ENCODE measurements at regions not wholly inside any gene's neighbourhood (a gene's known extent, or its start where the extent isn't known, plus 50 kb on each side); places are given as distances from the start of the nearest gene placed in this dataset.

GRCh38 chr1:183733715-183734114, 71.2 kb upstream of the RGL1 start:
- Histone ChIP-seq H3K79me2 (ENCODE audit: control insufficient read depth, insufficient read depth, low read length) (no peaks in the 10 kb centered on the region), H3K4me2 (ENCODE audit: extremely low read depth, insufficient read depth, low read length) (no peak overlapping the region), H3K4me1 (ENCODE audit: control insufficient read depth, extremely low read depth, insufficient read depth, low read length) (no peaks in the 10 kb centered on the region), H3K9ac (ENCODE audit: insufficient read depth, low read length) (no peak overlapping the region), H4K20me1 (ENCODE audit: control insufficient read depth, extremely low read depth, insufficient read depth, low read length) (no peaks in the 10 kb centered on the region), H3K4me3 (replicated peaks in 1 of 4; ENCODE audit: control extremely low read depth in 1 of 4, insufficient read depth in 1 of 4, low read depth in 3 of 4, low read length in 4 of 4) (no peak overlapping the region), H3K36me3 (ENCODE audit: control insufficient read depth, insufficient read depth, low read length) (no peaks in the 10 kb centered on the region), H3K9me3 (ENCODE audit: control insufficient read depth, insufficient read depth, low read depth, low read length) (no peaks in the 10 kb centered on the region), H3K27me3 (ENCODE audit: control insufficient read depth, insufficient read depth, low read length) (no peaks in the 10 kb centered on the region), H3K27ac (ENCODE audit: insufficient read depth, low read length) (no peak overlapping the region), H2AFZ (ENCODE audit: low read length) (no peak overlapping the region)
- no peak for TF ChIP-seq CTCF (conservative IDR thresholded peaks at IDR 0.05 in 1 of 2, IDR thresholded peaks at IDR 0.05 in 1 of 2; ENCODE audit: low read depth in 1 of 2, low read length in 2 of 2)
- no peak for TF ChIP-seq EZH2 (IDR thresholded peaks at IDR 0.05; ENCODE audit: low read length, missing control alignments)
- DNase-seq (ENCODE audit: low read depth in 2 of 2): no peak

- Histone ChIP-seq H3K4me1 (ENCODE audit: control insufficient read depth, extremely low read depth, insufficient read depth, low read length) (no peaks in the 10 kb centered on the region), H3K4me2 (ENCODE audit: extremely low read depth, insufficient read depth, low read length) (no peak overlapping the region), H3K9ac (ENCODE audit: insufficient read depth, low read length) (no peak overlapping the region), H4K20me1 (ENCODE audit: control insufficient read depth, extremely low read depth, insufficient read depth, low read length) (no peaks in the 10 kb centered on the region), H3K4me3 (replicated peaks in 1 of 4; ENCODE audit: control extremely low read depth in 1 of 4, insufficient read depth in 1 of 4, low read depth in 3 of 4, low read length in 4 of 4) (no peak overlapping the region), H2AFZ (ENCODE audit: low read length) (no peak overlapping the region), H3K27me3 (ENCODE audit: control insufficient read depth, insufficient read depth, low read length) (no peaks in the 10 kb centered on the region), H3K36me3 (ENCODE audit: control insufficient read depth, insufficient read depth, low read length) (no peaks in the 10 kb centered on the region), H3K9me3 (ENCODE audit: control insufficient read depth, insufficient read depth, low read depth, low read length) (no peaks in the 10 kb centered on the region), H3K27ac (ENCODE audit: insufficient read depth, low read length) (no peak overlapping the region), H3K79me2 (ENCODE audit: control insufficient read depth, insufficient read depth, low read length) (no peaks in the 10 kb centered on the region)
- TF ChIP-seq CTCF (conservative IDR thresholded peaks at IDR 0.05 in 1 of 2, IDR thresholded peaks at IDR 0.05 in 1 of 2; ENCODE audit: low read depth in 1 of 2, low read length in 2 of 2) (no peak), EZH2 (IDR thresholded peaks at IDR 0.05; ENCODE audit: low read length, missing control alignments) (no peak)
- peak in 1 of 2 donors; percentile 44 for DNase-seq (ENCODE audit: low read depth in 2 of 2)
Measured at GRCh38 chr1:183732236-183732880, 72.6 kb upstream of the RGL1 start.

GRCh38 chr1:183730886-183731573, 73.9 kb upstream of the RGL1 start:
- no peaks in the 10 kb centered on the region for H3K9me3 ChIP-seq (ENCODE audit: control insufficient read depth, insufficient read depth, low read depth, low read length)
- no peak overlapping the region for H3K9ac ChIP-seq (ENCODE audit: insufficient read depth, low read length)
- no peak overlapping the region for H2AFZ ChIP-seq (ENCODE audit: low read length)
- no peak for DNase-seq (ENCODE audit: low read depth in 2 of 2)
- no peaks in the 10 kb centered on the region for H3K4me1 ChIP-seq (ENCODE audit: control insufficient read depth, extremely low read depth, insufficient read depth, low read length)
- no peak overlapping the region for H3K4me2 ChIP-seq (ENCODE audit: extremely low read depth, insufficient read depth, low read length)
- no peaks in the 10 kb centered on the region for H3K36me3 ChIP-seq (ENCODE audit: control insufficient read depth, insufficient read depth, low read length)
- H4K20me1 ChIP-seq (ENCODE audit: control insufficient read depth, extremely low read depth, insufficient read depth, low read length): no peaks in the 10 kb centered on the region
- H3K79me2 ChIP-seq (ENCODE audit: control insufficient read depth, insufficient read depth, low read length): no peaks in the 10 kb centered on the region
- H3K27me3 ChIP-seq (ENCODE audit: control insufficient read depth, insufficient read depth, low read length): no peaks in the 10 kb centered on the region
- H3K27ac ChIP-seq (ENCODE audit: insufficient read depth, low read length): no peak overlapping the region
- no peak overlapping the region for H3K4me3 ChIP-seq (replicated peaks in 1 of 4; ENCODE audit: control extremely low read depth in 1 of 4, insufficient read depth in 1 of 4, low read depth in 3 of 4, low read length in 4 of 4)
- TF ChIP-seq EZH2 (IDR thresholded peaks at IDR 0.05; ENCODE audit: low read length, missing control alignments): no peak
- no peak for TF ChIP-seq CTCF (conservative IDR thresholded peaks at IDR 0.05 in 1 of 2, IDR thresholded peaks at IDR 0.05 in 1 of 2; ENCODE audit: low read depth in 1 of 2, low read length in 2 of 2)

Data from fibroblast of lung (primary cell).